Peyer's patch (tissue), 4 donors: ENCODE measurements at regions not wholly inside any gene's neighbourhood (a gene's known extent, or its start where the extent isn't known, plus 50 kb on each side); places are given as distances from the start of the nearest gene placed in this dataset.

Experiments used
- CTCF ChIP-seq, 6 experiments: fragments of 450-650 bp in 4 of 6; fragments of 200-600 bp in 2 of 6; sonication (generic) in 1 of 6; IDR thresholded peaks; one replicate each; pipeline ENCODE4 v1.5.1; 2017 to 2019; ENCODE audit warnings: antibody characterized with exemption in 6 of 6, mild to moderate bottlenecking in 3 of 6, moderate library complexity in 1 of 6
- POLR2A ChIP-seq, 2 donors: fragments of 450-650 bp; IDR thresholded peaks; one replicate each; pipeline ENCODE4 v1.5.1; 2017; ENCODE audit warnings: antibody characterized with exemption in 2 of 2, mild to moderate bottlenecking in 2 of 2, moderate library complexity in 2 of 2

- TF ChIP-seq CTCF (IDR thresholded peaks at IDR 0.05) (no peak), POLR2A (IDR thresholded peaks at IDR 0.05) (no peak)
These were observed 814.0 kb upstream of the NDST4 start for GRCh38 chr4:115927382-115927781.
